Panc1 (cell line): ENCODE measurements at regions not wholly inside any gene's neighbourhood (a gene's known extent, or its start where the extent isn't known, plus 50 kb on each side); places are given as distances from the start of the nearest gene placed in this dataset.

Source experiments
- ATAC-seq: fragments of 200-7000 bp; cut with Tn5 transposase; 2 replicates; pipeline ENCODE4 v1.9.1; 2020; ENCODE audit warnings: mild to moderate bottlenecking, moderate library complexity
- BruUV-seq: library from RNA; stranded (reverse); fragments of 400-500 nt; replicated peaks from 2 replicates; lab custom pipeline; 2021; lab: Mats Ljungman, UMichigan
- CTCF ChIA-PET: fragments of 300-600 bp; sonication (Branson Sonifier 250); formaldehyde crosslinking; loops from one replicate; lab custom pipeline; 2022; ENCODE audit warnings: antibody characterized with exemption; lab: Charles Lee
- POLR2A ChIA-PET: fragments of 300-600 bp; sonication (Branson Sonifier 250); formaldehyde crosslinking; loops from one replicate; lab custom pipeline; 2022; ENCODE audit warnings: antibody characterized with exemption; lab: Charles Lee
- DNase-seq: peaks from one replicate; pipeline ENCODE4 v3.0.0-alpha.2; 2010; ENCODE audit warnings: low read depth, low spot score
- H3K27ac ChIP-seq: 2 replicates; pipeline ENCODE4 v1.5.1; 2011; ENCODE audit warnings: mild to moderate bottlenecking, low read length, inconsistent platforms
- H3K27me3 ChIP-seq: fragments of 200-500 bp; sonication (Bioruptor generic); 2 replicates; pipeline ENCODE4 v1.6.0; 2014; ENCODE audit warnings: low read length, inconsistent platforms; ENCODE audit not compliant: control insufficient read depth, insufficient read depth
- H3K36me3 ChIP-seq: fragments of 200-500 bp; sonication (Bioruptor generic); 2 replicates; pipeline ENCODE4 v1.5.1; 2014; ENCODE audit warnings: inconsistent platforms, mild to moderate bottlenecking, low read length, moderate library complexity; ENCODE audit not compliant: control insufficient read depth, insufficient read depth
- H3K4me1 ChIP-seq: 2 replicates; pipeline ENCODE4 v1.5.1; 2011; ENCODE audit warnings: inconsistent platforms, mild to moderate bottlenecking, low read length, moderate library complexity; ENCODE audit not compliant: control insufficient read depth, insufficient read depth
- H3K4me3 ChIP-seq, 2 experiments: 2 replicates each; pipeline ENCODE4 v1.5.1; 2011 to 2012; ENCODE audit warnings: low read depth in 2 of 2, low read length in 2 of 2, mild to moderate bottlenecking in 2 of 2, inconsistent platforms in 1 of 2, moderate library complexity in 1 of 2
- H3K9me3 ChIP-seq: fragments of 200-500 bp; sonication (Bioruptor generic); 2 replicates; pipeline ENCODE4 v1.5.1; 2014; ENCODE audit warnings: low read depth, mild to moderate bottlenecking, inconsistent platforms, low read length, moderate library complexity; ENCODE audit not compliant: control insufficient read depth, insufficient read depth
- POLR2AphosphoS5 ChIP-seq: IDR thresholded peaks from 2 replicates; pipeline ENCODE4 v1.6.1; 2012; ENCODE audit warnings: mild to moderate bottlenecking, low read depth, low read length, moderate library complexity
- SIN3A ChIP-seq: IDR thresholded peaks from 2 replicates; pipeline ENCODE4 v1.6.1; 2012; ENCODE audit warnings: low read depth, mild to moderate bottlenecking, low read length, moderate library complexity, borderline replicate concordance; ENCODE audit not compliant: insufficient read depth
- TCF7L2 ChIP-seq: IDR thresholded peaks from 2 replicates; pipeline ENCODE4 v1.6.1; 2011; ENCODE audit warnings: mild to moderate bottlenecking, low read depth, low read length, inconsistent platforms
- in situ Hi-C: cut with HindIII; loops from 2 replicates; pipeline ENCODE4 v1.10.0; 2016; ENCODE audit warnings: low sequenced_read_pairs, low pct_unique_long_range_greater_than_20kb
- intact Hi-C: fragments of 100-400 bp; cut with micrococcal nuclease; formaldehyde crosslinking; loops from one replicate; pipeline ENCODE4 v1.10.0; 2022; ENCODE audit not compliant: unreplicated experiment
- TF ChIP-seq, protein P1 (sequence below): fragments of 450-650 bp; IDR thresholded peaks from 2 replicates; pipeline ENCODE4 v1.5.1; 2017; ENCODE audit warnings: mild to moderate bottlenecking
- TF ChIP-seq, protein P2 (sequence below), 2 experiments: IDR thresholded peaks; 2 replicates each; pipeline ENCODE4 v1.6.1; 2011 to 2012; ENCODE audit warnings: low read depth in 2 of 2, control low read depth in 1 of 2, low read length in 1 of 2, mild to moderate bottlenecking in 1 of 2, moderate library complexity in 1 of 2; ENCODE audit not compliant: insufficient read depth in 1 of 2

DNA sequence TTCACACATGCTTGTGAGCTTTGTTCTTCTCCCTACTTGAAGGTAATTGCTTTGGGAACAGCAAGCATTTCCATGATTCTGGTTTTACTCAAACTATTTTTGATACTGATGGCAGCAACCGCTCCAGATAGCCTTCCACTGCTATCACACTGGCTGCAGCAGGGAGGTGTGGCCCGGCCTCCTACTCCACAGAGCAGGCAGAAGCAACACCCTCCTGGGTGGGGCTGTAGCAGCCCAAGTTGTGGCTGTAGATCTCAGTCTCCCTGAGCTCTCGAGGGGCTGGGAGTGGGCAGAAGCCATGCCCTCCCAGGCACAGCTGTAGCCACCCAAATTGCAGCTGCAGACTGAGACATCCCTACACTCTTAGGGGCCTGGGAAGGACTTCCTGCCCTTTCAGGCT, 878.8 kb upstream of the GBE1 start:
- POLR2A ChIA-PET = no interaction called here
- intact Hi-C loops = no loop called here
- no peak for DNase-seq
- Histone ChIP-seq H3K4me1 (no peaks in the 10 kb centered on the region), H3K36me3 (no peaks in the 10 kb centered on the region), H3K27me3 (no peaks in the 10 kb centered on the region), H3K9me3 (no peaks in the 10 kb centered on the region), H3K27ac (no peak overlapping the region), H3K4me3 (no peak overlapping the region)
- no TSS peak for BruUV-seq
- ATAC-seq = no peak
- CTCF ChIA-PET = no interaction called here
- TF ChIP-seq SIN3A = no peak
- in situ Hi-C loops = no loop called here

DNA sequence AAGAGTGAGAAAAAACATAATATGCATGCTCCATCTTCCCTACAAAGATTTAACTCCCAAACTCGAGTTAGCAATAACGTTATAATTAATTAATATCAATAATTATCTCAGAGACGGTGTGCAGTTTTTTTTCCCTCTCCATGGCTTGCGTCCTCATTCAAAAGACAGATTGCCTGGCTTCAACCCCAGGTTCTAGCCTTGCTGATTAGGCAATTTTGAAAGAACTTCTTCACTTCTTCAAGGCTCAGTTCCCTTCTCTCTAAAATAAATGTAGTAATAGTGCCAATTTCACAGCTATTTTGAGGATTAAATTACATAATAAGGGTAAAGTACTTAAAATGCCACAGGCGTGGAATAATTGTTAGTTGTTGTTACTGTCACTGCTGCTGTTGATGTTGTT, 876.1 kb upstream of the GBE1 start:
- H3K4me3 ChIP-seq = no peak overlapping the region
- H3K36me3 ChIP-seq = no peaks in the 10 kb centered on the region
- CTCF ChIA-PET = no interaction called here
- no TSS peak for BruUV-seq
- ATAC-seq (no peak), DNase-seq (no peak)
- H3K4me1 ChIP-seq = no peaks in the 10 kb centered on the region
- no peaks in the 10 kb centered on the region for H3K9me3 ChIP-seq
- TF ChIP-seq SIN3A (no peak), POLR2AphosphoS5 (no peak), TCF7L2 (no peak)
- TF ChIP-seq, protein P1, sequence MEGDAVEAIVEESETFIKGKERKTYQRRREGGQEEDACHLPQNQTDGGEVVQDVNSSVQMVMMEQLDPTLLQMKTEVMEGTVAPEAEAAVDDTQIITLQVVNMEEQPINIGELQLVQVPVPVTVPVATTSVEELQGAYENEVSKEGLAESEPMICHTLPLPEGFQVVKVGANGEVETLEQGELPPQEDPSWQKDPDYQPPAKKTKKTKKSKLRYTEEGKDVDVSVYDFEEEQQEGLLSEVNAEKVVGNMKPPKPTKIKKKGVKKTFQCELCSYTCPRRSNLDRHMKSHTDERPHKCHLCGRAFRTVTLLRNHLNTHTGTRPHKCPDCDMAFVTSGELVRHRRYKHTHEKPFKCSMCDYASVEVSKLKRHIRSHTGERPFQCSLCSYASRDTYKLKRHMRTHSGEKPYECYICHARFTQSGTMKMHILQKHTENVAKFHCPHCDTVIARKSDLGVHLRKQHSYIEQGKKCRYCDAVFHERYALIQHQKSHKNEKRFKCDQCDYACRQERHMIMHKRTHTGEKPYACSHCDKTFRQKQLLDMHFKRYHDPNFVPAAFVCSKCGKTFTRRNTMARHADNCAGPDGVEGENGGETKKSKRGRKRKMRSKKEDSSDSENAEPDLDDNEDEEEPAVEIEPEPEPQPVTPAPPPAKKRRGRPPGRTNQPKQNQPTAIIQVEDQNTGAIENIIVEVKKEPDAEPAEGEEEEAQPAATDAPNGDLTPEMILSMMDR = no peak
- TF ChIP-seq, protein P2, sequence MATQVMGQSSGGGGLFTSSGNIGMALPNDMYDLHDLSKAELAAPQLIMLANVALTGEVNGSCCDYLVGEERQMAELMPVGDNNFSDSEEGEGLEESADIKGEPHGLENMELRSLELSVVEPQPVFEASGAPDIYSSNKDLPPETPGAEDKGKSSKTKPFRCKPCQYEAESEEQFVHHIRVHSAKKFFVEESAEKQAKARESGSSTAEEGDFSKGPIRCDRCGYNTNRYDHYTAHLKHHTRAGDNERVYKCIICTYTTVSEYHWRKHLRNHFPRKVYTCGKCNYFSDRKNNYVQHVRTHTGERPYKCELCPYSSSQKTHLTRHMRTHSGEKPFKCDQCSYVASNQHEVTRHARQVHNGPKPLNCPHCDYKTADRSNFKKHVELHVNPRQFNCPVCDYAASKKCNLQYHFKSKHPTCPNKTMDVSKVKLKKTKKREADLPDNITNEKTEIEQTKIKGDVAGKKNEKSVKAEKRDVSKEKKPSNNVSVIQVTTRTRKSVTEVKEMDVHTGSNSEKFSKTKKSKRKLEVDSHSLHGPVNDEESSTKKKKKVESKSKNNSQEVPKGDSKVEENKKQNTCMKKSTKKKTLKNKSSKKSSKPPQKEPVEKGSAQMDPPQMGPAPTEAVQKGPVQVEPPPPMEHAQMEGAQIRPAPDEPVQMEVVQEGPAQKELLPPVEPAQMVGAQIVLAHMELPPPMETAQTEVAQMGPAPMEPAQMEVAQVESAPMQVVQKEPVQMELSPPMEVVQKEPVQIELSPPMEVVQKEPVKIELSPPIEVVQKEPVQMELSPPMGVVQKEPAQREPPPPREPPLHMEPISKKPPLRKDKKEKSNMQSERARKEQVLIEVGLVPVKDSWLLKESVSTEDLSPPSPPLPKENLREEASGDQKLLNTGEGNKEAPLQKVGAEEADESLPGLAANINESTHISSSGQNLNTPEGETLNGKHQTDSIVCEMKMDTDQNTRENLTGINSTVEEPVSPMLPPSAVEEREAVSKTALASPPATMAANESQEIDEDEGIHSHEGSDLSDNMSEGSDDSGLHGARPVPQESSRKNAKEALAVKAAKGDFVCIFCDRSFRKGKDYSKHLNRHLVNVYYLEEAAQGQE (IDR thresholded peaks at IDR 0.05; ENCODE audit: insufficient read depth in 1 of 2, low read depth in 2 of 2, low read length in 1 of 2) = no peak
- H3K27ac ChIP-seq = no peak overlapping the region
- in situ Hi-C loops = no loop called here
- POLR2A ChIA-PET = no interaction called here
- intact Hi-C loops = no loop called here
- H3K27me3 ChIP-seq = no peaks in the 10 kb centered on the region

DNA sequence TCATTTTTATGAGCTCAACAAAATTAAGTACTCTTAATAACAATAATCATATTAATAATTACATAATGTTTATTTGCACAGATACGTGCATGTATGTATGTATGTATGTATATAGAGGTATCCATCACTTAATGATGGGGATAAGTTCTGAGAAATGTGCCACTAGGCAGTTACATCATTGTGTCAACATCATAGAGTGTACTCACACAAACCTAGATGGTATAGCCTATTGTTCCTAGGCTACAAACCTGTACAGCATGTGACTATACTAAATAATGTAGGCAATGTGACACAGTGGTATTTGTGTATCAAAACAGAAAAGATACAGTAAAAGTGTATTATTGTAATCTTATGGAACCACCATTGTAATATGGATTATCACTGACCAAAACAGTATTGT, 874.7 kb upstream of the GBE1 start:
- no TSS peak for BruUV-seq
- TF ChIP-seq, protein P2 (IDR thresholded peaks at IDR 0.05; ENCODE audit: insufficient read depth in 1 of 2, low read depth in 2 of 2, low read length in 1 of 2) = no peak
- TF ChIP-seq POLR2AphosphoS5 (no peak), TCF7L2 (no peak), SIN3A (no peak)
- TF ChIP-seq, protein P1 = no peak
- intact Hi-C loops = no loop called here
- no peaks in the 10 kb centered on the region for H3K9me3 ChIP-seq
- ATAC-seq (no peak), DNase-seq (no peak)
- CTCF ChIA-PET = no interaction called here
- no peaks in the 10 kb centered on the region for H3K36me3 ChIP-seq
- no peaks in the 10 kb centered on the region for H3K27me3 ChIP-seq
- POLR2A ChIA-PET = no interaction called here
- no peak overlapping the region for H3K27ac ChIP-seq
- no peaks in the 10 kb centered on the region for H3K4me1 ChIP-seq
- in situ Hi-C loops = no loop called here
- no peak overlapping the region for H3K4me3 ChIP-seq
